D721Med (cell line): ENCODE measurements at regions not wholly inside any gene's neighbourhood (a gene's known extent, or its start where the extent isn't known, plus 50 kb on each side); places are given as distances from the start of the nearest gene placed in this dataset.

Experiments
- DNase-seq: peaks from one replicate; pipeline ENCODE4 v3.0.0; 2011; ENCODE audit warnings: low spot score; ENCODE audit not compliant: insufficient read length
- FAIRE-seq: peaks from 2 replicates; lab custom pipeline; 2011; peaks lifted over from hg19 to GRCh38; lab: Jason Lieb, UNC
- CTCF ChIP-seq: IDR thresholded peaks from 2 replicates; pipeline ENCODE4 v1.5.1; 2012; ENCODE audit warnings: mild to moderate bottlenecking, control low read depth; ENCODE audit not compliant: insufficient read depth; ENCODE audit errors: missing control alignments

- no peak for FAIRE-seq
- TF ChIP-seq CTCF: no peak
These were observed 939.4 kb downstream of the MCTP2 start for GRCh38 chr15:95170561-95171380.

DNA sequence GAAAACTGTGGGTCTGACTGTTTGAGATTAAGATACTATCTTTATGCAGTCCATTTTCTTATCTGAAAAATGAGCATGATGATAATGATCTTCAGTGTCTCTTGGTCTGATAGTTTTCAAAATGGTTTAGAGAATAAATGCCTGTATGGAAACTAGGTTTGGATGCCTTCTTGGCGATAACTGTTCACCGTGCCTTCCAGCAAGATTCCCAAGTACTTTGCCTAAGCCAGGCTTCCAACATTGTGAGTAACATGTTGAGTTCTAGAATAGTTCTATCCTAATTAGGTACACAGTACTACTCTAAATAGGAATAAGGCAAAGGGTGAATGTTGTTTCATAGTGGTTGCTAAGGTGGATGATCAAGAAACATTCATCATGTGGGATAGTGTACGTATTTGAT is 940.2 kb downstream of the MCTP2 start:
- FAIRE-seq: no peak
- no peak for TF ChIP-seq CTCF
- DNase-seq: no peak

More at GRCh38 chr15:95170561-95171380, 939.4 kb downstream of the MCTP2 start:
- DNase-seq: no peak

DNA sequence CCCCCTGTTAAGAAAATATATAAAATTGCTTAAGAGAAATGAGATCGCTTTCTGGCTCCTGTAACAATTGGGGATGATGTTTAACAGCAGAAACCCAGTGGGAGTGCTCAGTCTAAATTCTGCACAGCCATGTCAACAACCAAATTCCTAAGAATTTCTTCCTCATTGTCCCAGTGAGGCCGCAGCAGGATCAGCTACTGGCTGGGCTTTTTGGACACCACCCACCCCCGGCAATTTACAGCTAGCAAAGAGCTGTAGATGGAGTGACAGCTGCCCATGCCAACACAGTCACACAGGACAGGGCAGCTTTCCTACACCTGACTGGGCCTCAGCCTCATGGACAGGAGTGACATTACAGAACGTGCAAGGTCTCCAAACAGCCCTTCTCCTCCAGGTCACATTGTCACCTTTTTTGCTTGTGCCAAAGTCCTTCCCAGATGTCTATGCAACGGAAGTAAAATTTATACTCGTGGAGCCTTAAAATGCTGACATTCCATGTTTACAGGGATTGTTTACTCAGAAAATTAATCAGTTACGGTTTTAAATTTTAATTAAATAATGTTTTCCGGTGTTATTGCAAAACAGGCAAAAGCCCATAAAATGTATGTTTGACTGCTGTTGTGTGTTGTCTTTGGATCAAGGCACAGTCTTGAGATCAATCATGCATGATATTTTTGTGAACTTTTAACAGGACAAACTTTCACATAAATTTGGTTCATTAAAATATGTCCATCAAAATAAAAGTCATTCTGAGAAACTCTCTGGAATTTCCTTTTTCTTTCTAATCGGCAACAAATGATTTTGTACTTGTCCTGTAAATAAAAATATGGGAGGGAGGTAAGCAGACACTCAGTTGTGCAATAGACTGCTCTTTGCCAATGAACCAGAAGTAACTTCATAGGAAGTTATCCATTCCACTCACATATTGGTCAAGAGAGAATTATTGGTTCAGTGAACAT is 943.2 kb downstream of the MCTP2 start:
- no peak for TF ChIP-seq CTCF
- FAIRE-seq: no peak
- DNase-seq: no peak

DNA sequence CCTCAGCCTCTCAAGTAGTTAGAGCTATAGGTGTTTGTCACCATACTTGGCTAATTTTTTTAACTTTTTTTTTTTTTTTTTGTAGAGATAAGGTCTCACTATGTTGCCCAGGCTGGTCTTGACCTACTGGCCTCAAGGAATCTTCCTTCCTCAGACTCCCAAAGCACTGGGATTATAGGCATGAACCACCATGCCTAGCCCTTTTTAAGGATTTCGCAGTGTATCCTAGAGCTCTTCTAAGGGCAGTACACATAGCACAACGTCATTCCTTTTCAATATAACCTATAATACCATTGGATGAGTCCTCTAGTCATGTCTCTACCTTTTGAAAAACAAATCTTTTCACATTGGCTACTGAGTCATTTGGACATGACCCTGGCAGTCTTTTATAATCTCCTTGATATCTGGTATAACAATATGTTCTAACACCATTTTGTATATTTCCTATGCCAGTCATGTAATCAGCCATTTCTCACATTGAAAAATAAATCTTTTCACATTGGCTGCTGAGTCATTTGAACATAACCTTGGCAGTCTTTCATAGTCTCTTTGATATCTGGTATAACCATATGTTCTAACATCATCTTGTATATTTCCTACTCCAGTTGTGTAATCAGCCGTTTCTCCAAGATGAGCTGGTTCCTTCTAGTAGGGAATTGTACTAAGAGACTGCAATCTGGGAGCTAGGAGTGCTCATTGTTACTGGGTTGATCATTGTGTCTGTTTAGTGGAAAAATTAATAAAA is 944.7 kb downstream of the MCTP2 start:
- DNase-seq (no peak), FAIRE-seq (no peak)
- TF ChIP-seq CTCF: no peak

DNA sequence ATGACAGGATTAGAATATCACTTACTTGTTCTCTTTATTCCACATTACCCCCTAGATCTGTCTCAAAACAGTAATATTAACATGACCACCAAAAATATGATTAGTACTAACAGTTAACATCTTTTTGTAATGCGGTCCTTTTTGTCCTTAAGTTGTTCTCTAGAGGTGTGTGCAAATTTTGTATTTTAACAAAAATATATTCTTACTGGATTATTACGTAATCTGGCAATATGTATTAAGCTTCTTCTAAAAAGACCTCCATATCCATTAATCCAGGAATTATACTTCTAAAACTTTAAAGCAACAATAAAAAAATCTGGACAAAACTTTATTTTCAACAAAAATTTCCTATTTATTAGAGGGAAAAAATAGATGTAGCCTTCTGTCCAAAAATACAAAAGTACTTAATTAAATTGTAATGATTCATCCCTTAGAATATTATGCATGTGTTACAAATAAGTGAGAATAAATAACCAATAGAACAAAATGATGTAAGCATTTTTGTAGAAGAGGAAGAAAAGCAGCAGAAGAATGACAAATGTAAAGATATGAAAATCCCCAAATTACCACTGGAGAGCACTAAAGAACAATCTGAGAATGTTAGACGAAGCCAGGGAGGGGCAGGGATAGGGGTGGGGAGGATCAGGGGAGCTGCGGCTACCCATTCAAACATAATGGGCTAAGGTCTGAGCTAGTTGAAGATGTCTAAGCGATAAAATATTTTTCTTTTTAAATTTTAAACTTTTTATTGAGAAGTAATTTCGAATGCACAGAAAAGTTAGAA is 945.6 kb downstream of the MCTP2 start:
- FAIRE-seq: no peak
- no peak for TF ChIP-seq CTCF
- DNase-seq: no peak

DNA sequence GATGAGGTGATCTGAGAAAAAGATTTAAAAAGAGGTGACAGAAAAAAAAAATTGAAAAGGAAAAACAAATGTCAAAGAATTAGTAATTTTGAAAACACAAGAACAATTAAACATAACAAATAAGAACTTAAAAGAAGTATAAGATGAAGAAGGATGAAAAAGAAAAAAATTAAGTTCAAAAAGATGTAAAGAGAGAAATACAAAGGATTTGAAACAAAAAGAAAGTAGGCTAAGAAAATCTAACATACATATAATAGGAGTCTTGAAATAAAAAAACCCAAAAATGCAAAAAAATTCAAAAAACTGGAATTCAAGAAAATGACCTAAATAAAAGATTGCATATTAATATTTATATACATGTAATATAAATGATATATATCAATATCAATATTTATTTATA is 949.2 kb downstream of the MCTP2 start:
- DNase-seq: no peak
- FAIRE-seq: no peak
- no peak for TF ChIP-seq CTCF
